HG02798 (cell line): ENCODE measurements at regions not wholly inside any gene's neighbourhood (a gene's known extent, or its start where the extent isn't known, plus 50 kb on each side); places are given as distances from the start of the nearest gene placed in this dataset.
A peak's percentile ranks its signal among the peaks of the same experiment; 100 is the strongest.
"Not testable (repeated sequence)": the region's sequence is repeated elsewhere in the genome, so short reads cannot be mapped to it uniquely, and the experiment has no call there.

ENCODE experiments used
- ATAC-seq: cut with Tn5 transposase; IDR thresholded peaks from one replicate; pipeline ENCODE4 v1.9.1; 2021; ENCODE audit warnings: mild to moderate bottlenecking; ENCODE audit not compliant: unreplicated experiment, poor library complexity

DNA sequence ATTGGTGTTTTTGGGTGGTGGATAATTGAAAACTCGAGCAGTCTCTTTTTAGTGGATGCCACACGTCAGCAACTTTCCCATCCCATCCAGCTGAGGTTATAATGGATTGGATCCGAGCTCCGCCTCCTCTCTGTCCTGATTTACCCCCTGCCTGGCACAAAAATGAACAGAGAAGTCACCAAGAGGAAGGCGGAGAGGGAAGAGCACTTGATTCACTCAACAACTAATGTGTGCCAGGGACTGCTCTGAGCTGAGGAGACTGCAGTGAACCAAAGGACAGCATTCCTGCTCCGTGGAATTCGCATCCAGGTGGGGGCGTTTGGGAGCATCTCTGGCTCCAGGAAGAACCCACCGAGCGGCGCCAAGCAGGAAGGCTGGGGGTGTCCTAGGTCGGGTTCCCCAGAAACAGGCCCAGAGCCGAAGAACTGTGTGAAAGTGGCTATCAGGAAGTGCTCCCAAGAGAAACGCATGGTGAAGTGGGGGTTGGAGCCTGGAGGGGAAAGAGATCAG is 95.8 kb upstream of the NAA20 start:
- ATAC-seq = no peak

DNA sequence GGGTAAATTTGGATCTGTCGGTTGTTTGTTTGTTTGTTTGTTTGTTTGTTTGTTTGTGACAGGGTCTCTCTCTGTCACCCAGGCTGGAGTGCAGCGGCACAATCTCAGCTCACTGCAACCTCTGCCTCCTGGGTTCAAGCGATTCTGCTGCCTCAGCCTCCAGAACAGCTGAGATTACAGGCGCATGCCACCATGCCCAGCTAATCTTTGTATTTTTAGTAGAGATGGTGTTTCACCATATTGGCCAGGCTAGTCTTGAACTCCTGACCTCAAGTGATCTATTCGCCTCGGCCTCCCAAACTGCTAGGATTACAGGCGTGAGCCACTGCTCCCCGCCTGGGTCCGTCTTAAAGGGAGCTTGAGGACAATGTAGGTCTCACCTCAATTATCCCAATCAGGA is 95.3 kb upstream of the NAA20 start:
- not testable (repeated sequence) for ATAC-seq

DNA sequence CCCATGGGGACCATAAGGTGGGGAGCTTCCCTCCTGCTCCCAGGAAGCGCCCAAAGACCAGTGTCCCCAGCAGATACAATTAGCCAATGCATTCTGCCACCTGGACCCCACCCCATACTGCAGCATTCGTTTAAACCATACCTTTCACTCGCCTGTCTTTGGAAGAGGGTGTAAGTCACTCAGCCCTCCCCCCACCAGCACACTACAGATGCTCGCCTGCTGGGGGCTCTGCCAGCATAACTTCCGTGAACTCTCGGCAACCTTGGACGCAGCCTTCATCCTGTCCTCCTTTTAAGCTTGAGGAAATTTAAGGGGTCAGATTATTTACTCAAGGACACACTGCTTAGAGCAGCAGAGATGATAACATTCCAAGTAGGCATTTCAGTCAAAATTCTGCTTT is 94.4 kb upstream of the NAA20 start:
- ATAC-seq = no peak

DNA sequence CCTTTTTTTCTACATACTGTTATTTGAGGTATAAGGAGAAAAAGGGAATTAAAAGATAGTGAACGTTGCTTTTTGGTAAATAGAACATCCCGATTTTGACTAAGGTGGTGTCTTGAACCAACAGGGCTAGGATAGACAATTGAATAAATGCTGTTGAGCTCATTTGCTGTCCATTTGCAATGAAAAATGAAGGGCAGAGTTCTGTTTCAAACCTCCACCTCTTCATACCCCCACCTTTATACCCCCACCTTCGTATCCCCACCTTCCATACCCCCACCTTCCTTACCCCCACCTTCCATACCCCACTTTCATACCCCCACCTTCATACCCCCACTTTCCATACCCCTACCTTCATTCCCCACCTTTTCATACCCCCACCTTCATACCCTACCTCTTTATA is 93.4 kb upstream of the NAA20 start:
- no peak for ATAC-seq

DNA sequence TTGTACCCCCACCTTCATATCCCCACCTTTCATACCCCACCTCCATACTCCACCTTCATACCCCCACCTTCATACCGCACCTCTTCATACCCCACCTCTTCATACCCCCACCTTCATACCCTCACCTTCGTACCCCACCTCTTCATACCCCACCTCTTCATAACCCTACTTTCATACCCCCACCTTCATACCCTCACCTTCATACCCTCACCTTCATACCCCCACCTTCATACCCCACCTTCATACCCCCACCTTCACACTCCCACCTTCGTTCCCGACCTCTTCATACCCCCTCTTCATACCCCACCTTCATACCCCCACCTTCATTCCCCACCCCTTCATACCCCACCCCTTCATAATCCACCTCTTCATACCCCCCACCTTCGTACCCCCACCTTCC is 92.9 kb upstream of the NAA20 start:
- no peak for ATAC-seq

DNA sequence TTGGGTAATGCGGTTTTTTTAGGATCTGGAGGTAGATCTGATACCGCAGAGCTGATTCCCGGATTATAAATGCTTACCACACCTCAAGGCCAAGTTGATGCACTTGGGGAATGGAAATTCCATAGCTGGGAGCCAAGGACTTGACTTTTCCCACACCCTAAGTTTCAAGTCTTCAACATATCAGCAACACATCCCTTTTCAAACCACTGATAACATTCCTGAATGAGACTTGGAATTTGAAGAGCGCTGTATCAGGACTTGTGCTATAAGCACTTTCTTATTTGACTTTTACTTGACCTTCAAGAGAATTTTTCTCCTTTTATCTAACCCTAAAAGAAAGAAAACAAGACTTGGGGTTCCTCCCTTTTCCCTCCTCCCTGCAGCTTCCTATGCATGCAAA is 90.6 kb upstream of the NAA20 start:
- no peak for ATAC-seq

DNA sequence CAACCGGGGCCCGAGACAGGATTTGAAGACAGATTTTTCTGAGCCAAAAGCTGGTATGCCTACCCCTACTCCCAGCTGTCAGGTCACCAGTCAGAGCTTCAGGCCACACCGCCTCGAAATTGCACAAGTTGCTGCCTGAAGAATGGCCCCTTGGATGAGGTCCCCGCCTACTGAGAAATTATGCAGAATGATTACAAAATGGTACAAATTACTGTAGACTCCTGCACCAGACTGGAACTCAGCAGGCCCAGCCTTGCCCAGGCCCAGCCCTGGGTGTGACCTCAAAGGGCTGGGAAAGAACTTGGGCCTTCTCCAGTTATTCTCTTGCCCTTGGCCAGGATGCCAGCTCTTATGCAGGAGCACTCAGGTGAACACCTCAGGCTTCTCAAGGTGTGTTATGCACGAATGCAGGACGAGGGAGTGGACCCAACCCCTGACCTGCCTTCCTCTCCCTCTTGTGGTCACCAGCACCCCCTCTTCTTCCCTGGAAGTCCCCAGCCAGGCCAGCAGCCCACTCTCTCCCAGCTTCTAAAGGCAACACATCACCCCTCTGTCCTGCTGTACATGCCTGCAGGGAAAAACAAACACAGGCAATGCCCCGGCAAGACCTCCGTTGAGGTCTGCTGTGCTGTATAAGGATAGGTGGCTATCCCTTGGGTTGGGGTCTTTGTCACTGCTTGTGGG is 88.7 kb upstream of the NAA20 start:
- ATAC-seq = no peak

DNA sequence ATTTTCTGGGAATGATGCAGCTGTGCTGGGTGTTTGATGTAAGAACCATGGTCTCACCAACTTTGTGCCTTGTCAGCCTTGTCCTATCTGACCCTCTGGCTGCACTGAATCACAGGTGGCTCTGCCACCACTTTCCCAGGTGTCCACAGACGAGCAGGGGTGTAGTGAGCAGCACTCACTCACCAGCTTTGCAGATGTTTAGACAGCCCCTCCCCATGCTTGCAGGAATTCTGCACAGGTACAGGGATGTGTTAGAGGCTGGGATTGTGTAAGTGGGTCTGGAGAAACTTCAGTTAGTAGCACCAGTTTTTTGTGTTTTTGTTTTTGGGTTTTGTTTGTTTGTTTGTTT is 88.2 kb upstream of the NAA20 start:
- ATAC-seq = no peak

DNA sequence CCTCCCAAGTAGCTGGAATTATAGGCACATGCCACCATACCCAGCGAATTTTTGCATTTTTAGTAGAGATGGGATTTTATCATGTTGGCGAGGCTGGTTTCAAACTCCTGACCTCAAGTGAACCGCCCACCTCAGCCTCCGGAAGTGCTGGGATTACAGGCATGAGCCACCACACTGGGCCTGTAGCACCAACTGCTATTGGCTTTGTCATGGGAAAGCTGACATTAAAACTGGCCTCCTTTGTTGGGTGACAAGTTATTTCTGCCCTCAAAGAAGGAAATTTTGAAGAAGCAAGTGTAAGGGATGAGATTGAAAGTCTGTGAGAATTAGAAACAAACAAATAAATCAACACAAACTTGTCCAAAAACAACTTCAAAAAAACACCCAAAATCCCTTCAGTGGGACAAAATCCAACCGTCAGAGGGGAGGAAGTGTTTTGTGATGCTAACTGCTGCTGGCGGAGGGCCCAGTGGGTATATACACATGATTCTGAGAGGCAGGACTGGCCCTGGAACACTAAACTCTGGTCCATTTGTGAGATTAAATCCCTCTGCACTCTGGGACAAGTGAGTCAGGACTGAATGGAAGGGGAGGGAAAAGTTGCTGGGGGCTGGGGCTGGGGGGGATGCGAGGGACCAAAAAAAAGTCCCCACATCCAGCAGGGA is 87.5 kb upstream of the NAA20 start:
- ATAC-seq = no peak

DNA sequence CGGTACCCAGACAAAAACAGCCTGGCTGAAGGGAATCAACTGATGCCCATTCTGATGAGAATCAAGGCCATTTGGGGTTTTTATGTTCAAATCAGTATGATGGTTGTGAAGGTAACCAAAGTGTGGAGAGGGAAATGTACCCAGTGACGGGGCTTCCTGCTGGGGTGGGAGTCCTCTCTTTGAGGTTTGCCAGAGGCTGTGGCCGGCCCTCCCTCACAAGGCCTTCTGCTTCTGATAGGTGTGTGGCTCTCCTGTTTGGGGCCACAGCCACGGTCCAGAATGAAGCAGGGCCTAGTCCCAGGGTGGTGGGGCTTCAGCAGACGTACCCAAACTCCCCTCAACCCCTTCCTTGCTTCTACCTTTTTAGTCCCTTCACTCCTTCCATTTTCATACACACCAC is 86.7 kb upstream of the NAA20 start:
- no peak for ATAC-seq

DNA sequence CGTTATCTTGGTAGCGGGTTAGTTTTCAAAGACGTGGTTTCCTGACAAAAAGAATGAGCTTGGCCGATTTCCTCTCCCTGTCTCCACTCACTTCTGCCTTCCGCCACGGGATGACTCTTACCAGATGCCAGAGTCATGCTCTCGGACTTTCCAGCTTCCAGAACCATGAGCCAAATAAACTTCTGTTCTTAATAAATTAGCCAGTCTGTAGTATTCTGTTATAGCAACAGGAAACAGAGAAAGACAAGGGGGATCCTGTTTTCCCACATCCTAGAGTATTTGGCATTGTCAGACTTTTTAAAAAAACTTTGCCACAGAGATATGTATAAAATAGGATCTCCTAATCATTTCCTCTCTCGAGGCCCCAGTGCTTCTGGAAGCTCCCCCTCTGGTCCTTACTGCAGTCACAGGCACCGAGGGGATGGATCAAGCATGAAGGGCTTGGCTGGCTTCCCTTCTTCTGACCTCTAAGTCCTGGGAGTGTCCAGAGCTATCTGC is 84.9 kb upstream of the NAA20 start:
- ATAC-seq = no peak

DNA sequence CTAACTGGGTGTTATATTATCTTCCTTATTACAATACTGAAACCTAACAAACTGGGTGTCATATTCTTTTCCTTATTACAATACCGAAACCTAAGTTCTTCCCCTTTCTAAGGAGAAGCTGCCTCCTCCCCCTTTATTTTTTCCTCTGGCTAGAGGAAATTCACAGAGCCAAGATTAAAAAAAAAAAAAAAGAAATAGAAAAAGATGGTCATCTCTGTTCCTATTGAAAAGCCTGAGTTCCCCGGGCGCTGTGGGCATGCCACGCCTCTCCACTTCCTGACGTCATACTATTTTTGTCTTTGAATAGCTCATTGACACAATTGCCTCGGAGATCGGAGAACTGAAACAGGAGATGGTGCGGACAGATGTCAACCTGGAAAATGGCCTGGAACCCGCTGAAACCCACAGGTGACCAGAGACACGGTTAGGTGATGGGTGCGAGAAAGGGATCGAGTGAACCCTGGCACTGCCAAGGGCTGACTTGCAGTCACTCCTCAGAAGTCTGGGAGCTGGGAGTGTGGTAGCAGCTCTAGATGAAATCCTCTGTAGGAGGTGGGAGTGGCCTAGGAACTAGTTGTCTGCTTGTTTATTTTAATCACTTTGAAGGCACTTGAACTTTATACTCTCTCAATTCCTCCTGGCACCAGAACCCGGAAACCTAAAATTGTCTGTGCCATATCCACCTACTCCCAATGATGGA is 82.2 kb upstream of the NAA20 start:
- ATAC-seq = no peak

DNA sequence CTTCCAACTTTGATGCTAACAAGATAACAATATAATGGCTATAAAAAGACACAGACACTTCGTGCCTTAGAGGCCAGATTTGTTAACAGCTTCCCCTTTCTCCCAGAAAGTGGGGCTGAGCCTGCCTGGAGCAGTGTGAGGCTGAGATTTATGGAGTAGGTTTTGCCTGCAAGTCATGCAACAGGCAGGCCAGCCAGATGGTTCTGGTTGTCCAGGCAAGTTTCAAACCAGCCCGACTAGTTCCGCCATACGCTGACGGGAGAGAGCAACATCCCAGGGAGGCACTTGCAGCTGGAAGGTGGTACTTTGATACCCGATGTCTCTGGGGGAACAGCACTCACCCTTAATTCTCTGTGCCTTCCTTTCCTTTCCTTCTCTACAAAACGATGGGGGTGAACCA is 81.3 kb upstream of the NAA20 start:
- no peak for ATAC-seq

DNA sequence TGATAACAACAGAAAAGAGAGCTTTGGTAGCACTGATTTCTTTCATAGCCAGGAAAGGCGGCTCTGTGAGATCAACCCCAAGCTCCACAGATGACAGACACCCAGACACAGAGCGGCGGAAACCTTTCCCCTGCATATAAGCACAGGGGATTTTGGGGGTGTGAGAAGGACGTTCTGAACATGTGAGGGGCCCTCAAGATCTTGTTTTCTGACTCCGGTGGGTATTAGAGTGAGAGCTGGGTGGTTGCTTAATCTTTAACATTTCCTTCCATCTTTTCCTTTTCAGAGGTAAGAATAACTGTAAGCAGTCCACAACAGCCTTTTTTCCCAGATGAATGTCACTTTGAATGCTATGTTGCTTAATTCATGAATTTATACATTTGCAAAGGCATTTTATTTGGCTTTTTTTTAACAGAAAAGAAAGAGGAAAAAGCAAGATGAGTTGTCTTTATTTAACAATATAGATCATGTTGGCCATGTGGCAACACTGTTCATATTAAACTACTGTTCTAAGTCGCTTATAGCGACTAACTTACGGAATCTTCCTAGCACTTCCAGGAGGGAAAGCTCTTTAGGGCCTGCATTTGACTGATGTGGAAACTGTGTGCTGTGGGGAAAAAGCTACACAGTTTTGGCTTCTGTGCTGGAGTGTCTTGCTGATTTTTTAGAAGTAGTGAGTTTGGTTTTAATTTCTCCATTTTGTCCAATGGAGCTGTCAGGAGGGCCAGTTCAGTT is 80.5 kb upstream of the NAA20 start:
- ATAC-seq = no peak

DNA sequence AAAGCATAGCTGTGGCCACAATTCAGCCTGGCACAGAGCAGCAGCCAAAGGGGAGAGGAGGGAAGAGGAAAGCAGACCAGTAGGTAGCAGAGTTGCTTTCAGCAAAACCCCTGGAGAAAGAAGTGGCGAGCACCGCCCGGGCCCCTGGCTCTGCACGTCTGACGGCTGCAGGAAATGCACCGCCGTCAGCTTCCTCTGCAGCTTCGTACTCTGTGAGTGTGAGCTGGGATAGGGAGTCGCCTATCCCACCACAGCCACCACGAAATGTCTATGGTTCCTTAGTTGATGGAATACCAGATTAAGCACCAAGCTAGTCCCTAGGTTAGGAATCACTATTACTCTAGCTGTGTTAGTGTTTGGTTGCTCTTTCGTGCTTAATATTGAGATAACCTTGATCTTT is 79.9 kb upstream of the NAA20 start:
- ATAC-seq = peak; percentile 26

DNA sequence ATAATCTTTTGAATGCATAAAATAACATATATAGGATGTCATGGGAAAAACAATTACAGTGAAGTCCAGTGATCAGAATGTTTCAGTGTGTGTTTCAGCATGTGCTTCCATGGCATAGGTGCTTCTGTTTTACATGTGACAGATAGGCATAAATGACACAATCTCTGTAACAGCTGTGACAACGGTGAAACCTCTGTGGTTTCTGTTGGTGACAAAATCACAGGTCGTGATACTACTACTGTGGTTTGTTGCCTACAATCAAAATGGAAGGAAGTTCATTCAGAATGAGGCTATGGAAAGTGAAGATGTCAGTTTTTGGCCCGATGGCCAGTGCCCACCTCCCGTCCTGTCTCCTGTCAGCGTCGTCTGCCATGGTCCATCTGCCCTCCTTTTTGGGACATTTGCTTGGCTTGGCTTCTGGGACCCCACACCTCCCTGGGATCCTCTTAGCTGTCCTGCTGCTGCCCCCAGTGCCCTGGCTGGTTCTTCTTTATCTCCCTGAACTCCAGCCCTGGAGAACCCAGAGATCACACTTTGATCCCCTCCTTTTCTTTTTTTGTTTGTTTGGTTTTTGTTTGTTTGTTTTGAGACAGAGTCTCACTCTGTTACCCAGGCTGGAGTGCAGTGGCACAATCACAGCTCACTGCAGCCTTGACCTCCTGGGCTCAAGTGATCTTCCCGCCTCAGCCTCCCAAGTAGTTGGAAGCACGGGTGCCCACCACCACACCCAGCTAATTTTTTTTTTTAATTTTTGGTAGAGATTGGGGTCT is 79.3 kb upstream of the NAA20 start:
- peak; percentile 90 for ATAC-seq

DNA sequence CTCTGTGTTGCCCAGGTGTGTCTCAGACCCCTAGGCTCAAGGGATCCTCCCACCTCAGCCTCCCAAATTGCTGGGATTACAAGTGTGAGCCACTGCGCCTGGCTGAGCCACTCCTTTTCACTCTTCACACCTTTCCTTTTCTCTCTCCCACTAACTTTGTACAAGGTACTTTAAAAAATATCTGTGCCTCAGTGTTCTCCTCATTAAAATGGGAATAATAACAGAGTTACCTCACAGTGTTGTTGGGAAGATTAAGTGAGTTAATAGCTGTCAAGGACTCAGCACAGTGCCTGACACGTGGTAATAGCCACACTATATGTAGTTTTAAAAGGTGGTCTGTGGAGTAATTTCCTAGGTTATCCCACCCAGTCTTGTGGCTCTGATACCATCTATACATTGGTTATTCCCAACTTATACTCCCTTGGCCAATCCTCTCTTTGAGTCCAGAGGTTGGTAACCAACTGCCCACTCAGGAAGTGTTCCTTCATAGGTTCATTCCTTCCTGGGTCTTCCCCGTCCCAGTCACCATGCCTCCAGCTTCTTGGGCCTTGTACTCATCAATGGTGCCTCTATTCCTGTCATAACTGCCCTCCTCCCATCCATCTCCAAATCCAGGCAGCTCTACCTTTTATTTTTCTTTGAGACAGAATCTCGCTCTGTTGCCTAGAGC is 78.6 kb upstream of the NAA20 start:
- ATAC-seq = no peak

DNA sequence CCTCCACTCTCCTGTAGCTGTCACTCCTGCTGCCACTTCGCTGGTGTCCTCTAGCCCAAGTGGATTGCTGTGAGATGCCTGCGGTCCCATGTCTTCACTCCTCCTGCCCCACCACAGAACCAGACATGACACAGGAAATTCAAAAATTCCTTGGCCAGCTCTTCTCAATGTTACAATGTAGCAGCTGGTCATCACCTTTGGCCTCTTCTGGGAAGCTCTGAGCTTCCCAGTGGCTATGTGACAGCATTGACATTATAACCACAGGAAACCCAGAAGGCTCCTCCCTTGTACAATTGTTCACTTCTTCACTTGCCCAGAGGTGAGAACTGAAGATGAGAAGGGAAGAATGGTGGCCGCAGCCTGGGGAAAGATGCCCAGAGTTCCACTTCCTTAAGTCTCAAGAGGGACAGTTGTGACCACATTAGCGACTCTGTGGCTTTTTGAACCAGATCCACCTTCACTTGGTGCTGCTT is 76.1 kb upstream of the NAA20 start:
- no peak for ATAC-seq

DNA sequence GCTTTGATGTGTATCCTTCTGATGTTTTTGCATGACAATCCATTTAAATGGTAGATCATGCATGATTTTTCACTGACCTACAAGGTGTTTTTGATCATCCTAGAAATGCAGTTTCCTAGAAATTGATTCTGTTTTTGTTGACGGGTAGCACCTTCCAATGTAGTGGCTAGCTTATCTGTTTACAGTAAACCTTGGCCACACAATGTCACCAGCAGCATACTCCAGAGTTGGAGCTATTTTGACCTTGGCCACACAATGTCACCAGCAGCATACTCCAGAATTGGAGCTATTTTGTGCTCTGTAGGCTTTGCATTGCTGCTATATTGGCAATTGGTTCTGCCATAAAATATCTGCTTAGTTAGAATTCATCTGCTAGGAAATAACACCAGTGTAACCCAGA is 74.6 kb upstream of the NAA20 start:
- ATAC-seq = no peak
